Endodermal cell (in vitro differentiated cells): ENCODE measurements at regions not wholly inside any gene's neighbourhood (a gene's known extent, or its start where the extent isn't known, plus 50 kb on each side); places are given as distances from the start of the nearest gene placed in this dataset.

Experiments used
- DNase-seq: peaks from one replicate; pipeline ENCODE4 v3.0.0-alpha.2; 2017
- H3K27ac ChIP-seq: 2 replicates; pipeline ENCODE4 v1.5.1; 2013; ENCODE audit warnings: mild to moderate bottlenecking, low read depth, low read length, moderate library complexity
- H3K27me3 ChIP-seq: 2 replicates; pipeline ENCODE4 v1.6.1; 2013; ENCODE audit warnings: mild to moderate bottlenecking, low read length, moderate library complexity; ENCODE audit not compliant: insufficient read depth, control insufficient read depth, poor library complexity, severe bottlenecking
- H3K36me3 ChIP-seq: 2 replicates; pipeline ENCODE4 v1.7.0; 2013; ENCODE audit warnings: mild to moderate bottlenecking, low read length, moderate library complexity; ENCODE audit not compliant: control insufficient read depth, insufficient read depth
- H3K4me1 ChIP-seq: one replicate; pipeline ENCODE4 v1.7.0; 2013; ENCODE audit warnings: low read length; ENCODE audit not compliant: control insufficient read depth, insufficient read depth
- H3K4me3 ChIP-seq: 2 replicates; pipeline ENCODE4 v1.5.1; 2013; ENCODE audit warnings: mild to moderate bottlenecking, low read length, moderate library complexity
- H3K9ac ChIP-seq: 2 replicates; pipeline ENCODE4 v1.6.1; 2013; ENCODE audit warnings: mild to moderate bottlenecking, low read length, moderate library complexity; ENCODE audit not compliant: poor library complexity, severe bottlenecking; ENCODE audit errors: extremely low read depth
- H3K9me3 ChIP-seq: 2 replicates; pipeline ENCODE4 v1.6.1; 2013; ENCODE audit warnings: mild to moderate bottlenecking, low read length, moderate library complexity; ENCODE audit not compliant: control insufficient read depth
- H3K27ac Mint-ChIP-seq: 2 replicates; pipeline ENCODE4 v1.8.0; 2020; ENCODE audit warnings: mixed read lengths
- H3K27me3 Mint-ChIP-seq: 2 replicates; pipeline ENCODE4 v1.8.0; 2021; ENCODE audit warnings: mild to moderate bottlenecking, mixed read lengths; ENCODE audit not compliant: insufficient read depth
- H3K36me3 Mint-ChIP-seq: 2 replicates; pipeline ENCODE4 v1.8.0; 2020; ENCODE audit warnings: low read depth, mixed read lengths
- H3K4me1 Mint-ChIP-seq: 2 replicates; pipeline ENCODE4 v1.8.0; 2020; ENCODE audit warnings: mixed read lengths
- H3K4me3 Mint-ChIP-seq: 2 replicates; pipeline ENCODE4 v1.8.0; 2020; ENCODE audit warnings: mild to moderate bottlenecking, moderate library complexity, mixed read lengths
- H3K9me3 Mint-ChIP-seq: 2 replicates; pipeline ENCODE4 v1.8.0; 2020; ENCODE audit warnings: mild to moderate bottlenecking, mixed read lengths
- CTCF ChIP-seq: fragments of 200-600 bp; sonication (generic); conservative IDR thresholded peaks from 2 replicates; pipeline ENCODE4 v1.5.0; 2021; ENCODE audit warnings: antibody characterized with exemption, mild to moderate bottlenecking
- WGBS, 2 experiments: methylation state at CpG; one replicate each; pipeline versions ENCODE4 v1.1.5 to v1.1.7; 2013; ENCODE audit warnings: missing lambda C conversion rate in 2 of 2, mixed read lengths in 1 of 2; ENCODE audit not compliant: insufficient coverage in 1 of 2, insufficient read length in 1 of 2; 5-methylcytosine and 5-hydroxymethylcytosine counted together

- Mint-ChIP-seq H3K36me3 (no peaks in the 10 kb centered on the region), H3K27ac (no peak overlapping the region), H3K27me3 (no peaks in the 10 kb centered on the region), H3K9me3 (no peaks in the 10 kb centered on the region), H3K4me1 (peaks cover 5% of the 10 kb centered on the region), H3K4me3 (no peak overlapping the region)
- Histone ChIP-seq H3K9ac (no peak overlapping the region), H3K27me3 (no peaks in the 10 kb centered on the region), H3K27ac (no peak overlapping the region), H3K36me3 (no peaks in the 10 kb centered on the region), H3K4me3 (no peak overlapping the region), H3K9me3 (no peaks in the 10 kb centered on the region), H3K4me1 (no peaks in the 10 kb centered on the region)
- TF ChIP-seq CTCF, result no peak
- DNase-seq, result no peak
- WGBS, 2 experiments, result 91 to 100% methylated on average over 1 to 12 of the region's 12 CpGs
Measured at GRCh38 chr1:238491265-238491664, 600.5 kb upstream of the ZP4 start.

- Mint-ChIP-seq H3K36me3 (no peaks in the 10 kb centered on the region), H3K4me1 (peaks cover 9% of the 10 kb centered on the region), H3K27ac (no peak overlapping the region), H3K27me3 (no peaks in the 10 kb centered on the region), H3K9me3 (no peaks in the 10 kb centered on the region), H3K4me3 (no peak overlapping the region)
- H3K4me3 ChIP-seq, result no peak overlapping the region
- no peaks in the 10 kb centered on the region for H3K36me3 ChIP-seq
- H3K9me3 ChIP-seq, result no peaks in the 10 kb centered on the region
- H3K27ac ChIP-seq, result no peak overlapping the region
- no peak for DNase-seq
- H3K9ac ChIP-seq, result no peak overlapping the region
- TF ChIP-seq CTCF, result no peak
- WGBS, 2 experiments, result 84 to 91% methylated on average over 3 of the region's 3 CpGs
- H3K4me1 ChIP-seq, result no peaks in the 10 kb centered on the region
- H3K27me3 ChIP-seq, result no peaks in the 10 kb centered on the region
Measured at GRCh38 chr1:238489006-238489405, 598.3 kb upstream of the ZP4 start.

GRCh38 chr1:238488401-238488800 is 597.7 kb upstream of the ZP4 start:
- no peak overlapping the region for H3K4me3 ChIP-seq
- Mint-ChIP-seq H3K4me3 (no peak overlapping the region), H3K4me1 (peaks cover 9% of the 10 kb centered on the region), H3K9me3 (no peaks in the 10 kb centered on the region), H3K27ac (no peak overlapping the region), H3K36me3 (no peaks in the 10 kb centered on the region), H3K27me3 (no peaks in the 10 kb centered on the region)
- H3K27me3 ChIP-seq, result no peaks in the 10 kb centered on the region
- no peak overlapping the region for H3K9ac ChIP-seq
- no peaks in the 10 kb centered on the region for H3K9me3 ChIP-seq
- no peak for DNase-seq
- no peaks in the 10 kb centered on the region for H3K36me3 ChIP-seq
- no peak overlapping the region for H3K27ac ChIP-seq
- H3K4me1 ChIP-seq, result no peaks in the 10 kb centered on the region
- WGBS, 2 experiments, result 95 to 100% methylated on average over 2 of the region's 2 CpGs
- no peak for TF ChIP-seq CTCF
